Ovary (tissue), 7 donors: ENCODE measurements at regions not wholly inside any gene's neighbourhood (a gene's known extent, or its start where the extent isn't known, plus 50 kb on each side); places are given as distances from the start of the nearest gene placed in this dataset.

Experiments used
- DNase-seq, 5 donors: peaks; one replicate each; pipeline ENCODE4 v3.0.0-alpha.2; 2019 to 2020
- H3K27ac ChIP-seq, 2 donors: fragments of 200-600 bp; one replicate each; pipeline versions ENCODE4 v1.5.1 to v1.8.0; 2019 to 2022
- H3K27me3 ChIP-seq: fragments of 200-600 bp; one replicate; pipeline ENCODE4 v1.8.0; 2022
- H3K36me3 ChIP-seq: fragments of 200-600 bp; sonication (generic); one replicate; pipeline ENCODE4 v1.5.1; 2019
- H3K4me1 ChIP-seq: one replicate; pipeline ENCODE4 v1.8.1; 2013; ENCODE audit warnings: mild to moderate bottlenecking, moderate library complexity; ENCODE audit not compliant: insufficient read depth
- H3K4me3 ChIP-seq: fragments of 200-600 bp; sonication (generic); one replicate; pipeline ENCODE4 v1.5.1; 2017
- H3K9me3 ChIP-seq, 2 donors: fragments of 200-600 bp in 1 of 2; sonication (generic) in 1 of 2; one replicate each; pipeline versions ENCODE4 v1.5.1 to v1.8.1; 2013 to 2019; ENCODE audit warnings: mild to moderate bottlenecking in 1 of 2, moderate library complexity in 1 of 2
- CTCF ChIP-seq, 3 donors: fragments of 450-650 bp in 2 of 3; fragments of 200-600 bp in 1 of 3; IDR thresholded peaks; one replicate each; pipeline versions ENCODE4 v1.5.1 to v1.8.0; 2016 to 2022; ENCODE audit warnings: antibody characterized with exemption in 3 of 3, mild to moderate bottlenecking in 1 of 3
- EP300 ChIP-seq: sonication (generic); formaldehyde crosslinking; IDR thresholded peaks from one replicate; pipeline ENCODE4 v1.6.1; 2017; ENCODE audit warnings: antibody characterized with exemption
- POLR2A ChIP-seq: fragments of 450-650 bp; IDR thresholded peaks from one replicate; pipeline ENCODE4 v1.6.1; 2017; ENCODE audit warnings: antibody characterized with exemption, mild to moderate bottlenecking, moderate library complexity
- WGBS, 3 donors: extraction: QIAGEN DNeasy Blood & Tissue Kit in 1 of 3; methylation state at CpG; one replicate each; pipeline versions ENCODE4 v1.1.5 to v1.1.7; 2013 to 2017; 5-methylcytosine and 5-hydroxymethylcytosine counted together
- intact Hi-C, 4 donors: fragments of 100-400 bp; cut with DNase I; formaldehyde crosslinking; loops; one replicate each; pipeline versions ENCODE4 v1.11.0 to v1.15.1; 2022 to 2023
- donor health status: DM: no; HTN: no; CAD: no; lungs with moderate emphysema.
- donor health status: DM: no; HTN: no; CAD: no.
- donor health status: Bipolar disorder and iron deficiency.
- donor health status: DM: no; HTN: no; CAD: no.
- donor health status: DM: yes; HTN: yes; CAD: no.

GRCh38 chr15:95795386-95795785, 535.1 kb upstream of the NR2F2 start:
- intact Hi-C loops, result no loop called here
- DNase-seq, result no peak
- no peak overlapping the region for H3K4me3 ChIP-seq
- WGBS, 3 donors, result 67 to 74% (median 69%) methylated on average over 1 of the region's 1 CpG
- no peaks in the 10 kb centered on the region for H3K36me3 ChIP-seq
- no peaks in the 10 kb centered on the region for H3K9me3 ChIP-seq
- H3K27ac ChIP-seq, result no peak overlapping the region
- H3K27me3 ChIP-seq, result no peaks in the 10 kb centered on the region
- H3K4me1 ChIP-seq, result peaks cover 4% of the 10 kb centered on the region
- TF ChIP-seq EP300 (no peak), CTCF (IDR thresholded peaks at IDR 0.05) (no peak), POLR2A (no peak)

- Histone ChIP-seq H3K4me3 (no peak overlapping the region), H3K27ac (no peak overlapping the region), H3K36me3 (no peaks in the 10 kb centered on the region), H3K4me1 (peaks cover 4% of the 10 kb centered on the region), H3K27me3 (no peaks in the 10 kb centered on the region), H3K9me3 (no peaks in the 10 kb centered on the region)
- intact Hi-C loops, result no loop called here
- DNase-seq, result no peak
- TF ChIP-seq CTCF (IDR thresholded peaks at IDR 0.05) (no peak), POLR2A (no peak), EP300 (no peak)
- 95 to 97% (median 96%) methylated on average over 12 of the region's 12 CpGs for WGBS, 3 donors
These were observed 531.0 kb upstream of the NR2F2 start for GRCh38 chr15:95799286-95800200.

DNA sequence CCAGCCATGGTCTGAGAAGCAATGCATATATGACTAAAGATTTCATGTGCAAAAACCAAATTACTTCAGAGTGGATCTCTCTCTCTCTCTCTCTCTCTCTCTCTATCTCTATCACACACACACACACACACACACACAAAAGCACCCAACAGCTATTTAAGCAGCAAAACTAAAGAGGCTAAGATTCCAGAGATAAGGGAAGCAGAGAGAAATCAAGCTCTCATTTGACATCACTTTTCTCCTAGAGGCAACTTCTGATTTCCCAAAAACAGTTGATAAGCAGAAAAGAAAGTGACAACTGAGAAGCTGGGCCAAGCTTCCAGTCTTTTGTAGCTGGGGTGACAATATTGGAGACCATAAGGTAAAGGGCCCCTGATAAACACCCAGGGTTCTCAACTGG, 526.0 kb upstream of the NR2F2 start:
- H3K4me3 ChIP-seq, result no peak overlapping the region
- H3K9me3 ChIP-seq, result no peaks in the 10 kb centered on the region
- no peak for DNase-seq
- no peaks in the 10 kb centered on the region for H3K27me3 ChIP-seq
- TF ChIP-seq EP300, result no peak
- no peak overlapping the region for H3K27ac ChIP-seq
- intact Hi-C loops, result no loop called here
- H3K36me3 ChIP-seq, result no peaks in the 10 kb centered on the region
- H3K4me1 ChIP-seq, result no peaks in the 10 kb centered on the region

- intact Hi-C loops, result no loop called here
- H3K4me1 ChIP-seq, result no peaks in the 10 kb centered on the region
These were observed 518.0 kb upstream of the NR2F2 start for GRCh38 chr15:95812491-95812890.

More at GRCh38 chr15:95812491-95812890, 518.0 kb upstream of the NR2F2 start:
- H3K4me3 ChIP-seq, result no peak overlapping the region
- H3K27ac ChIP-seq, result no peak overlapping the region
- TF ChIP-seq CTCF (IDR thresholded peaks at IDR 0.05) (no peak), POLR2A (no peak), EP300 (no peak)
- no peaks in the 10 kb centered on the region for H3K36me3 ChIP-seq
- WGBS, 3 donors, result 65 to 77% (median 74%) methylated on average over 2 of the region's 2 CpGs
- no peaks in the 10 kb centered on the region for H3K9me3 ChIP-seq
- no peak for DNase-seq
- no peaks in the 10 kb centered on the region for H3K27me3 ChIP-seq
